HFFc6 (cell line): ENCODE measurements at regions not wholly inside any gene's neighbourhood (a gene's known extent, or its start where the extent isn't known, plus 50 kb on each side); places are given as distances from the start of the nearest gene placed in this dataset.

Experiments
- DNase-seq: peaks from one replicate; pipeline ENCODE4 v3.0.0-alpha.2; 2018
- H3K27ac Mint-ChIP-seq: 2 replicates; pipeline ENCODE4 v1.8.0; 2020; ENCODE audit warnings: mild to moderate bottlenecking, mixed read lengths
- H3K27me3 Mint-ChIP-seq: 2 replicates; pipeline ENCODE4 v1.8.0; 2021; ENCODE audit warnings: mild to moderate bottlenecking, moderate library complexity, mixed read lengths; ENCODE audit not compliant: insufficient read depth
- H3K36me3 Mint-ChIP-seq: 2 replicates; pipeline ENCODE4 v1.8.0; 2021; ENCODE audit warnings: low read depth, mixed read lengths
- H3K4me1 Mint-ChIP-seq: 2 replicates; pipeline ENCODE4 v1.8.0; 2020; ENCODE audit warnings: low read depth, mixed read lengths
- H3K4me3 Mint-ChIP-seq: 2 replicates; pipeline ENCODE4 v1.8.0; 2020; ENCODE audit warnings: mild to moderate bottlenecking, moderate library complexity, mixed read lengths
- H3K9me3 Mint-ChIP-seq: 2 replicates; pipeline ENCODE4 v1.8.0; 2020; ENCODE audit warnings: mild to moderate bottlenecking, mixed read lengths
- CTCF ChIP-seq: fragments of 200-600 bp; sonication (generic); IDR thresholded peaks from 2 replicates; pipeline ENCODE4 v1.5.0; 2021; ENCODE audit warnings: antibody characterized with exemption, mild to moderate bottlenecking

GRCh38 chr2:18200771-18201170 lies 322.3 kb downstream of the KCNS3 start:
- Mint-ChIP-seq H3K36me3 (no peaks in the 10 kb centered on the region), H3K9me3 (no peaks in the 10 kb centered on the region), H3K27me3 (peaks cover 13% of the 10 kb centered on the region), H3K4me3 (no peak overlapping the region), H3K4me1 (no peaks in the 10 kb centered on the region), H3K27ac (no peak overlapping the region)
- TF ChIP-seq CTCF = no peak
- DNase-seq = no peak

- H3K4me1 Mint-ChIP-seq = no peaks in the 10 kb centered on the region
- peaks cover 13% of the 10 kb centered on the region for H3K27me3 Mint-ChIP-seq
- no peak overlapping the region for H3K4me3 Mint-ChIP-seq
- no peak for TF ChIP-seq CTCF
- H3K36me3 Mint-ChIP-seq = no peaks in the 10 kb centered on the region
- DNase-seq = no peak
- no peak overlapping the region for H3K27ac Mint-ChIP-seq
- H3K9me3 Mint-ChIP-seq = no peaks in the 10 kb centered on the region
These were observed 320.2 kb downstream of the KCNS3 start for GRCh38 chr2:18198677-18199076.

- Mint-ChIP-seq H3K9me3 (no peaks in the 10 kb centered on the region), H3K27me3 (peaks cover 8% of the 10 kb centered on the region; the same call in 1 of the 2 replicates), H3K27ac (no peak overlapping the region), H3K36me3 (no peaks in the 10 kb centered on the region), H3K4me1 (no peaks in the 10 kb centered on the region), H3K4me3 (no peak overlapping the region)
- DNase-seq = no peak
- no peak for TF ChIP-seq CTCF
These were observed 315.7 kb downstream of the KCNS3 start for GRCh38 chr2:18194161-18194560.

GRCh38 chr2:18186816-18187613 lies 308.5 kb downstream of the KCNS3 start:
- Mint-ChIP-seq H3K4me1 (no peaks in the 10 kb centered on the region), H3K4me3 (no peak overlapping the region), H3K27me3 (peaks cover 7% of the 10 kb centered on the region; the same call in 1 of the 2 replicates), H3K36me3 (no peaks in the 10 kb centered on the region), H3K9me3 (no peaks in the 10 kb centered on the region), H3K27ac (no peak overlapping the region)
- no peak for TF ChIP-seq CTCF
- no peak for DNase-seq

GRCh38 chr2:18182861-18183260 lies 304.4 kb downstream of the KCNS3 start:
- no peak for TF ChIP-seq CTCF
- Mint-ChIP-seq H3K9me3 (no peaks in the 10 kb centered on the region), H3K27me3 (peaks cover 4% of the 10 kb centered on the region; the same call in 1 of the 2 replicates), H3K36me3 (no peaks in the 10 kb centered on the region), H3K4me1 (no peaks in the 10 kb centered on the region), H3K27ac (no peak overlapping the region), H3K4me3 (no peak overlapping the region)
- no peak for DNase-seq
